ENCODE measurements at regions not wholly inside any gene's neighbourhood (a gene's known extent, or its start where the extent isn't known, plus 50 kb on each side); places are given as distances from the start of the nearest gene placed in this dataset.

GRCh38 chr2:206368484-206368883 lies 74.8 kb upstream of the ADAM23 start:
- TF ChIP-seq, protein P1, sequence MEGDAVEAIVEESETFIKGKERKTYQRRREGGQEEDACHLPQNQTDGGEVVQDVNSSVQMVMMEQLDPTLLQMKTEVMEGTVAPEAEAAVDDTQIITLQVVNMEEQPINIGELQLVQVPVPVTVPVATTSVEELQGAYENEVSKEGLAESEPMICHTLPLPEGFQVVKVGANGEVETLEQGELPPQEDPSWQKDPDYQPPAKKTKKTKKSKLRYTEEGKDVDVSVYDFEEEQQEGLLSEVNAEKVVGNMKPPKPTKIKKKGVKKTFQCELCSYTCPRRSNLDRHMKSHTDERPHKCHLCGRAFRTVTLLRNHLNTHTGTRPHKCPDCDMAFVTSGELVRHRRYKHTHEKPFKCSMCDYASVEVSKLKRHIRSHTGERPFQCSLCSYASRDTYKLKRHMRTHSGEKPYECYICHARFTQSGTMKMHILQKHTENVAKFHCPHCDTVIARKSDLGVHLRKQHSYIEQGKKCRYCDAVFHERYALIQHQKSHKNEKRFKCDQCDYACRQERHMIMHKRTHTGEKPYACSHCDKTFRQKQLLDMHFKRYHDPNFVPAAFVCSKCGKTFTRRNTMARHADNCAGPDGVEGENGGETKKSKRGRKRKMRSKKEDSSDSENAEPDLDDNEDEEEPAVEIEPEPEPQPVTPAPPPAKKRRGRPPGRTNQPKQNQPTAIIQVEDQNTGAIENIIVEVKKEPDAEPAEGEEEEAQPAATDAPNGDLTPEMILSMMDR (IDR thresholded peaks at IDR 0.05), result no peak
- TF ChIP-seq POLR2A (IDR thresholded peaks at IDR 0.05; ENCODE audit: low read depth) (no peak), POLR2AphosphoS5 (IDR thresholded peaks at IDR 0.05) (no peak)
